ENCODE measurements at regions not wholly inside any gene's neighbourhood (a gene's known extent, or its start where the extent isn't known, plus 50 kb on each side); places are given as distances from the start of the nearest gene placed in this dataset.
"Not testable (repeated sequence)": the region's sequence is repeated elsewhere in the genome, so short reads cannot be mapped to it uniquely, and the experiment has no call there.

GRCh38 chr20:51153867-51154707 lies 131.2 kb upstream of the KCNG1 start:
- DNase-seq: no peak
- in situ Hi-C loops (cut with MboI; ENCODE audit: low pct_unique_long_range_greater_than_20kb, low sequenced_read_pairs): no loop called here

GRCh38 chr20:51148941-51149340 lies 126.0 kb upstream of the KCNG1 start:
- DNase-seq: no peak
- in situ Hi-C loops (cut with MboI; ENCODE audit: low pct_unique_long_range_greater_than_20kb, low sequenced_read_pairs): no loop called here

- in situ Hi-C loops (cut with MboI; ENCODE audit: low pct_unique_long_range_greater_than_20kb, low sequenced_read_pairs): no loop called here
- DNase-seq: no peak
Observed at GRCh38 chr20:51144476-51144875, 121.6 kb upstream of the KCNG1 start.

GRCh38 chr20:51143652-51144051 lies 120.7 kb upstream of the KCNG1 start:
- no peak for DNase-seq
- in situ Hi-C loops (cut with MboI; ENCODE audit: low pct_unique_long_range_greater_than_20kb, low sequenced_read_pairs): no loop called here

GRCh38 chr20:51142448-51142847 lies 119.5 kb upstream of the KCNG1 start:
- no peak for DNase-seq
- in situ Hi-C loops (cut with MboI; ENCODE audit: low pct_unique_long_range_greater_than_20kb, low sequenced_read_pairs): no loop called here

- in situ Hi-C loops (cut with MboI; ENCODE audit: low pct_unique_long_range_greater_than_20kb, low sequenced_read_pairs): no loop called here
- no peak for DNase-seq
Observed at GRCh38 chr20:51140671-51141070, 117.8 kb upstream of the KCNG1 start.

GRCh38 chr20:51139891-51140290 lies 117.0 kb upstream of the KCNG1 start:
- DNase-seq: no peak
- in situ Hi-C loops (cut with MboI; ENCODE audit: low pct_unique_long_range_greater_than_20kb, low sequenced_read_pairs): no loop called here

- no peak for DNase-seq
- in situ Hi-C loops (cut with MboI; ENCODE audit: low pct_unique_long_range_greater_than_20kb, low sequenced_read_pairs): no loop called here
Observed at GRCh38 chr20:51138576-51138975, 115.7 kb upstream of the KCNG1 start.

- in situ Hi-C loops (cut with MboI; ENCODE audit: low pct_unique_long_range_greater_than_20kb, low sequenced_read_pairs): no loop called here
- no peak for DNase-seq
Observed at GRCh38 chr20:51137461-51137860, 114.6 kb upstream of the KCNG1 start.

- DNase-seq: no peak
- in situ Hi-C loops (cut with MboI; ENCODE audit: low pct_unique_long_range_greater_than_20kb, low sequenced_read_pairs): no loop called here
Observed at GRCh38 chr20:51135926-51136715, 113.2 kb upstream of the KCNG1 start.

GRCh38 chr20:51134405-51134804 lies 111.5 kb upstream of the KCNG1 start:
- DNase-seq: no peak
- in situ Hi-C loops (cut with MboI; ENCODE audit: low pct_unique_long_range_greater_than_20kb, low sequenced_read_pairs): no loop called here

- in situ Hi-C loops (cut with MboI; ENCODE audit: low pct_unique_long_range_greater_than_20kb, low sequenced_read_pairs): no loop called here
- no peak for DNase-seq
Observed at GRCh38 chr20:51132279-51132678, 109.4 kb upstream of the KCNG1 start.

- in situ Hi-C loops (cut with MboI; ENCODE audit: low pct_unique_long_range_greater_than_20kb, low sequenced_read_pairs): no loop called here
Observed at GRCh38 chr20:51131811-51132210, 108.9 kb upstream of the KCNG1 start.

GRCh38 chr20:51129147-51129776 lies 106.4 kb upstream of the KCNG1 start:
- DNase-seq: no peak
- in situ Hi-C loops (cut with MboI; ENCODE audit: low pct_unique_long_range_greater_than_20kb, low sequenced_read_pairs): no loop called here

More at GRCh38 chr20:51131811-51132210, 108.9 kb upstream of the KCNG1 start:
- no peak for DNase-seq

- DNase-seq: no peak
- in situ Hi-C loops (cut with MboI; ENCODE audit: low pct_unique_long_range_greater_than_20kb, low sequenced_read_pairs): no loop called here
Observed at GRCh38 chr20:51128198-51128597, 105.3 kb upstream of the KCNG1 start.

- no peak for DNase-seq
- in situ Hi-C loops (cut with MboI; ENCODE audit: low pct_unique_long_range_greater_than_20kb, low sequenced_read_pairs): no loop called here
Observed at GRCh38 chr20:51127713-51128112, 104.8 kb upstream of the KCNG1 start.

GRCh38 chr20:51126337-51126736 lies 103.4 kb upstream of the KCNG1 start:
- in situ Hi-C loops (cut with MboI; ENCODE audit: low pct_unique_long_range_greater_than_20kb, low sequenced_read_pairs): no loop called here
- DNase-seq: no peak

GRCh38 chr20:51125780-51126179 lies 102.9 kb upstream of the KCNG1 start:
- DNase-seq: no peak
- in situ Hi-C loops (cut with MboI; ENCODE audit: low pct_unique_long_range_greater_than_20kb, low sequenced_read_pairs): no loop called here

- DNase-seq: no peak
Observed at GRCh38 chr20:51125105-51125504, 102.2 kb upstream of the KCNG1 start.

GRCh38 chr20:51123887-51124286 lies 101.0 kb upstream of the KCNG1 start:
- in situ Hi-C loops (cut with MboI; ENCODE audit: low pct_unique_long_range_greater_than_20kb, low sequenced_read_pairs); DNase-seq: not testable (repeated sequence)

More at GRCh38 chr20:51125105-51125504, 102.2 kb upstream of the KCNG1 start:
- in situ Hi-C loops (cut with MboI; ENCODE audit: low pct_unique_long_range_greater_than_20kb, low sequenced_read_pairs): no loop called here
